ENCODE measurements at regions not wholly inside any gene's neighbourhood (a gene's known extent, or its start where the extent isn't known, plus 50 kb on each side); places are given as distances from the start of the nearest gene placed in this dataset.

- DNase-seq, result no peak
These were observed 328.4 kb upstream of the POU3F1 start for GRCh38 chr1:38375035-38375434.

GRCh38 chr1:38371505-38371844, 324.9 kb upstream of the POU3F1 start:
- no peak for DNase-seq

- no peak for DNase-seq
These were observed 324.3 kb upstream of the POU3F1 start for GRCh38 chr1:38370716-38371504.

DNA sequence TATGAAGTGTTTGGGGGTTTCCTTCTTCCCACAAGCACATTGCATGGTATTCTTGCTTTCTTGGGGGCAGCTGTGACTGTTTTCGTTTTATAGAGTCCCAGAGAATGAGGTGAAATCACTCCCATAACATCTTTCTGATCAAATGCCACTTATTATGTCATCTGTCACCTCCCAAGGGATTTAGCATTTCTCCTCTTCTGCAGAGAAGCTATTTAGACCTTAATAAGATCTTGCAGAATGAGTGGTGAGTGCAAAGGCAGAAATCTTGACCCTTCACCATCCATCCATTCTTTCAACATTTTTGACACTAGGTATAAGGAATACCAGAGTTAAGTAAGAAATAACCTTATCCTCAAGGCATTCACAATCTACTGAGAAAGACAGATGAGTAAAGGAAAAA, 318.6 kb upstream of the POU3F1 start:
- DNase-seq, result no peak

- no peak for DNase-seq
These were observed 315.0 kb upstream of the POU3F1 start for GRCh38 chr1:38361566-38361965.

GRCh38 chr1:38360807-38361206, 314.2 kb upstream of the POU3F1 start:
- DNase-seq, result no peak

GRCh38 chr1:38353956-38354355, 307.4 kb upstream of the POU3F1 start:
- no peak for DNase-seq

DNA sequence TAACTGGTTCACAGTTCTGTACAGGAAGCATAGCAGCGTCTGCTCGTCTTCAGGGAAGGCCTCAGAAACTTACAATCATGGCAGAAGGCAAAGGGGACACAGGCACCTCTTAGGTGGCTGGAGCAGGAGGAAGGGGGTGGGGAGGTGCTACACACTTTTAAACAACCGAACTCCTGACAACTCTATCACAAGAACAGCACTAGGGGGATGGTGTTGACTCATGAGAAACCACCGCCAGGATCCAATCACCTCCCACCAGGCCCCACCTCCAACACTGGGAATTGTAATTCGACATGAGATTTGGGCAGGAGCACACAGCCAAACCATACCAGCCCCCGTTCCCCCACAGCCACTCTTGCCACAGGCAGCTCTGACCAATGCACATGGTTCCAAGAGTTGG, 306.3 kb upstream of the POU3F1 start:
- no peak for DNase-seq

DNA sequence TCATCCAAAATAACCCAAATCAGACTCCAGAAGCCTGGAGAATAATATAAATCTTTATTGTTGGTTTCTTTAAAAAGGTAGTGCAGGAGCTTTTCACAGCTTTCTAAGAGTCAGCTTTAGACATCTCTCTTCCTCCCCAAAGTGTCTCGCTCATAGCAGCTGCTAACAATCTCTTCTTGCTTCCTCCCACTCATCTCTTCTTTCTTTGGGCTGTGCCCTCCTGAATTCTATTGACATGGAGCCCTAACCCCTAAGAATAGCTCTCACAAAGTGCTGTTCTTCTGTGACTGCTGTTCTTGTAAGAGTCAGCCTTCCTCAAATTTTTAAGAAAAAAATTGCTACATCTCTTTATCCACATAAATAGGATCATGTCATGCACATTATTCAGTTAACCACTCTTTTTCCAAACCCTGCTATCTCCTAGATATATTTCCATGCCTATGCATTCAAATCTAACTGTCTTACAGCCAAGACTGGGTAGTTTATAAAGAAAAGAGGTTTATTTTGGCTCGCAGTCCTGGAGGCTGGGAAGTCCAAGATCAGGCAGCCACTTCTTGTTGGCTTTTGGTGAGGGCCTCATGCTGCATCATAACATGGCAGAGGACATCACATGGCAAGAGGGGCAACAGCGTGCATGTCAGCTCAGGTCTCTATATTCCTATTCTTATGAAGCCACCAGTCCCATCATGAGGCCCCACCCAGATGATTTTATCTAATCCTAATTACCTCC, 301.0 kb upstream of the POU3F1 start:
- no peak for DNase-seq

- DNase-seq, result no peak
These were observed 298.1 kb upstream of the POU3F1 start for GRCh38 chr1:38344716-38345115.

- no peak for DNase-seq
These were observed 295.1 kb upstream of the POU3F1 start for GRCh38 chr1:38341694-38342093.

DNA sequence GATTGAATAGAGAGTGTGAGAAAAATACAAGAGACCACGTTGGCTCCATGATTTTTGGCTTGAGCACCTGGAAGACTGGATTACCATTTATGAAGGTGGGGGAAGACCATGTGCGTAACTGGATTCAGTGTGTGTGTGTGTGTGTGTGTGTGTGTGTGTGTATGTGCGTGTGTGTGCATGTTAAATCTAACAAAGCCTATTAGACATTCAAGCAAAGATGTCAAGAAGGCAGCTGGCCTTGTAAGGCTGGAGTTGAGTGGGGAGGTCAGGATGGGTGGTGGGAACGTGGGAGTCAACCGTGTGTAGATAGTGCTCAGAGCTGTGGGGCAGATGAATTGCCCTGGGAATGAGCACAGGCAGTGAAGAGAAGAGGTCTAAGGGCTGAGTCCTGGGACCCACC, 293.8 kb upstream of the POU3F1 start:
- DNase-seq, result no peak

DNA sequence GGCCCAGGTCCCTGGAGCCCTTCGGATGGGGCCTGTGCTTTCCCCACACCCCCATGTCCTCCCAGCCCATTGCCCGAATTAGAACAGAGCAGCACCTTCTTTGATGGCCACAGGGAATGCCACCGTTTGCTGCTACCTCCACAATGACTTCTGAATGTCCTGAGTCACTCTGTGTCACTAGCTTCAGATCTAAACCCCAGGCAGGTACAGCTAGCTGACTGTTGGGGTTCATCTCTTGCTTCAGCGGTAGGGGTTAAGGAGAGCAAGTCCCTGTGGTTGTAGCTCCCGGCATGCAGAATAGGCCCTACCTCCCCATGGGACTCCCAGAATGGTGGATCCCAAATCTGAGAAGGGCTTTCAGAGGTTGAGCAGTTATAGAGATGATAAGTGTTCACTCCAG, 291.1 kb upstream of the POU3F1 start:
- no peak for DNase-seq

GRCh38 chr1:38336961-38337360, 290.4 kb upstream of the POU3F1 start:
- DNase-seq, result no peak

GRCh38 chr1:38336301-38336923, 289.8 kb upstream of the POU3F1 start:
- no peak for DNase-seq

- no peak for DNase-seq
These were observed 288.5 kb upstream of the POU3F1 start for GRCh38 chr1:38334930-38335592.

DNA sequence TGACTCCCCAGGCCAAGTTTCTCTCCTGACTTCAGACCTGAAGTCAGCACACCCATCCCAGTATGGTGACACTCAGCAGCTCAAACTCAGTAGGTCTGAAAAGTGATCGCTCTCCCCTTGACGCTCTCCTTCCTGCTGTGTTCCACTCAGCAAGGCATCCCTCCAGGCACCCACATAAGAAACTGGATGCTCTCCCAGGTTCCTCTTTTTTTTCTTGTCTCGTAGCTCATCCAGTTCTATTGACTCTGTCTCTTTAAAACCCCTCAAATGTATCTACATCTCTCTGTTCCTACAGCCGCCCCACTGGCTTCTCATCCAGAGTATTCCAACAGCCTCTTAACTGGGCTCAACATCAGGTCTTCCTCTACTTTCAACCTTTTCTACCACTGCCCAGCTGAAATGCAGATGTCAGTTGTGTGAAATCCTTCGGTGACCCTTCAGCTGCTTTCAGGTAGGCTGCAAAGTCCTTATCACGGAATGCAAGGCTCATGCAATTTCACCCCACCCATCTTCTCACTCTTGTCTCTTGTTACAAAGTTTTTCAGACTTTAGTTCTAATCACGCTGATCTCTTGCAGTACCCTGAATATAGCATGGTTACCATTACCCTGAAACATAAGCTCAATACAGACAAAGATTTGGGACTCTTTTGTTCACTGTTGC, 286.2 kb upstream of the POU3F1 start:
- DNase-seq, result no peak

DNA sequence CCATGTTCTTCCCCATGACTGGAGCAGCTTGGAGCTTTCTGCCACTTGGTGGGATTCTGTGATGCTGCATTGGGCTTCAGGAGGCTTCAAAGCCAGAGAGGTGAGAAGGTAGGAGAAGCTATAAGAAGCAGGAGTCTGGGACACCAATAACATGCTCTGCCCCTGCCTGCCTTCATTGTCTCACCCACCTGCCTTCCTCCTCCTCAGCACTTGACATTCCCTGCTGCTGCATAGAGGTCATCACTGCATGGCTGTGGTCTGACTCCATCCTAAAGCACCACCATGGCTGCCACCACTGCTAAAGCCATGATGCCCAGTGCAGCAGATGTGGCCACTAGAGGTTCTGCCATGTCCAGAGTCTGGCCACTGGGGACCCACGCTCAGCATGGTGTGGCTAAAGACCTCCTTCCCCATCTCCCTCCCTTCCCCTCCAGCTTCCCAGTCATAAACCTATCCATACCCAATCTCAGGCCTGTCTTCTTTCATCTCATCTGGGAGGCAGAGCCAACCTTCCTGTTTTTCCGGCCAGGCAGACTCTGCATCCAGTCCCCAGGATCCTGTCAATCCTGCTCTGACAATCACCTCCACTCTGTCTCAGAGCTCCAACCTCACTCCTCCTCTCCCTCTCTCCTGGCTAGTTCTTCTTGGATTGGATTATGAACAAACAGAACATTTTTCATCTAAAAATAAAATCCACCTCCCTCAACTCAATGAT, 285.1 kb upstream of the POU3F1 start:
- no peak for DNase-seq

- DNase-seq, result no peak
These were observed 284.2 kb upstream of the POU3F1 start for GRCh38 chr1:38330799-38331198.

DNA sequence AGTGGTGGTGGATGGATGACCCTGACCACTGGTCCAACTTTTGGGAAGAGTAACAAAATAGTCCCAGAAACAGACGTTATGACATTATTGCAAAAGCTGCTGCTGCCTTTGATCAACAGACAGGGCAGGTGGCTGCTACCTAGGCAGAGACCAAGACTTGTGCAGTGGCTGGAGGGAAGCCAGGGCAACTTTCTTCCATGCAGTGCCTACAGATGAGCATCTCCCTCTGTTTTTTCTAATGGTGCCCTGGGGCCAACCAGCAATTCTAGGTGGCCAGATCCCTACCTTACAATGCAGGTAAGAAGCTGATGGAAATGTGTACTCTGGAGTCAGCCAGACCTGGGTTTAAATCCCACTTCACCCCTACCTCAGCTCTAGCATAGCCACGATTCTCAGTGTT, 283.1 kb upstream of the POU3F1 start:
- no peak for DNase-seq

DNA sequence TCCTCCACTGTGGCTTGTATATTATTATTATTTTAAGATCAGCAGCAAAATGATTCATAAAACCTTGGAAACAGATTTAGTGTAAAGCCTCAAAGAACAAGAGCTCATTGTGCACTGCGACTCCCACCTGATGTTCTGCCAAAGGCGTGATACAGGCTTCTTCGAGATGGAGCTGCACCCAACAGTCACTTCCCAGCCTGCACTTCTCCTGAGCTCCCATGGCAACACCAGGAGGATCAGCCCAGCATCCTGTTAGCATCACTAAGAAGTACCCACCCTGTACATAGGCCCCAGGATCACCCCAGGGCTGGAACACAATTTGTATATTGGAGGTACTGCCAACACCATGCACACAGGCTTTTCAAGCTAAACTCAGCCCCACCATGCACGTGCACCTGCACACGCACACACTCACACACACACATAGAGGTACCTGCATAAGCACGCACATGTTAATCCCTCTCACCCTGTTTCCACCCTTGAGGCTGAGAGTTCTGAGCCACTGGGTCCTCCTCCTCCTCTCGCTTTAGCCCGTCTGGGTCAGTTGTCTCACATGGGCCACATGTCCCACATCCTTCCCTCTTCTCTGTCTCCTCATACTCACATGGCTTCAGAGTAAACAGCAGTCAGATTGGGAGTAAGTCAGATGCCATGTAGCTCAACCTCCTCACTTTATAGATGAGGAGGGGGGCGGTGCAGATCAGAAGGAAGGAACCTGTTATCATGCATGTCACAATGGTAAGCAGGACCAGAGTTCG, 281.9 kb upstream of the POU3F1 start:
- no peak for DNase-seq

DNA sequence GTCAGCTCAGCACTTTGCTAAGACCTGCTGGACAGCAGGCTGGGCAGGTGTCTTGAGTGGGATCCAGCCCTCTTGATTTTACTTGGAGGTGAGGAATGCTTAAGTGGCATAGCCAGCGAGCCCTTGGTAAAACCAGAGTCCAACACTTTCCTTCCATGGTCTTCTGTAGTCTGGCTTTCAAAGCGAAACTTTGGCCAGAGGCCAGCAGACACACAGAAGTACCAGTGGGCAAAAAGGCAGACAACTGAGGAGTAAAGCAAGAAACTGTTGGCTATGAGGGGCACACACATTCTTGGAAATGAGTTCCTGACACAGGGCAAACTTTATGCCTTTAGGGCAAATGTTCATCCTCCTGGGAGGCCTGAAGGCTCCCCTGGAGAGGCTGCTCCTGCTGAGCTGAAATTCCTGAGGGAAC, 281.0 kb upstream of the POU3F1 start:
- DNase-seq, result no peak

Measured in activated effector memory CD4-positive, alpha-beta T cell treated with Interleukin-2 at 50 U/mL for 16 hours (primary cell).